ENCODE measurements at regions not wholly inside any gene's neighbourhood (a gene's known extent, or its start where the extent isn't known, plus 50 kb on each side); places are given as distances from the start of the nearest gene placed in this dataset.

GRCh38 chr1:29669912-29670311 lies 433.6 kb downstream of the PTPRU start:
- no peaks in the 10 kb centered on the region for H3F3A ChIP-seq (ENCODE audit: insufficient read depth, low read length, poor library complexity, severe bottlenecking)

DNA sequence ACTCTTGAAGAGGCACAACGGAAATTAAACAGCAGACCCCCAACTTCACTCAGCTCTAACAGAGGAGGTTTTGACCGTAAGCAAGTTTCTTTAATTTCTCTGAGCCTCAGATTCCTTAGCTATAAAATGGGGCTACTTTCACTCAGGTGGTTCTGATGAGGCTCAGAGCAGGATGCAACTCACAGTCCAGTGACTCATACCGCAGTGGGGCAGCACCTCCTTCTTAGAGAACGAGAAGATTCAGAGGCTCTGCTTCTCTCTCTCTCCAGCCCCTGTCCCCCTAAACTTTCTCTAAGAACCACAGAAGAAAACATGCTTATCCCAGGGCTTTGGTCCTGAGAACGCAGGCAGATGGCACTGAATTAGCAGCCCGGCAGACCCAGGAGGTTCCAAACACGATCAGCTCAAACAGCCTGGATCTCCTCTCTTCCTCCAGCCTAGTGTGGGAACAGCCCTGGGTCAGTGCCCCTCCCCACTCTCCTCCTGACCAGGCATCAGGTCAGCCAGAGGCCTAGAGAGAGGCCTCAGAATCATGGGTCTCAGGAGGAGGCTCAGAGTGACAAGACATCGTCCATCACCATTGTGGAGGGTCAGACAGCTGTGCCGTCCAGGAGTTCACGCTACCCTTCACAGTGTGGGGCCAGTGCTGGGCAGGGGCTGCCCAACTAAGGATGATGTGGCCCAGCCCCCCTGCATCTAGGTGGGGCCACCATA lies 433.0 kb downstream of the PTPRU start:
- H3K36me3 ChIP-seq (ENCODE audit: insufficient read depth, low read length), result no peaks in the 10 kb centered on the region
- no peaks in the 10 kb centered on the region for H3K9me3 ChIP-seq (ENCODE audit: low read length)
- H3K4me2 ChIP-seq (ENCODE audit: low read length), result no peak overlapping the region
- no peaks in the 10 kb centered on the region for H3K27me3 ChIP-seq (ENCODE audit: insufficient read depth, low read depth, low read length)
- no peak overlapping the region for H3K4me3 ChIP-seq (ENCODE audit: low read length)
- H3F3A ChIP-seq (ENCODE audit: insufficient read depth, low read length, poor library complexity, severe bottlenecking), result no peaks in the 10 kb centered on the region
- no peak overlapping the region for H3K27ac ChIP-seq (ENCODE audit: low read length)
- no peaks in the 10 kb centered on the region for H4K20me1 ChIP-seq (ENCODE audit: insufficient read depth)
- no peaks in the 10 kb centered on the region for H3K9me2 ChIP-seq (ENCODE audit: insufficient read depth, low read length)
- H2AFZ ChIP-seq (ENCODE audit: low read depth, low read length), result no peak overlapping the region
- H3K9ac ChIP-seq (ENCODE audit: low read length), result no peak overlapping the region
- TF ChIP-seq EZH2 (IDR thresholded peaks at IDR 0.05; ENCODE audit: borderline replicate concordance, insufficient read depth, low read length, poor library complexity, severe bottlenecking) (no peak), EP300 (conservative IDR thresholded peaks at IDR 0.05; ENCODE audit: poor library complexity, severe bottlenecking) (no peak), SMC3 (conservative IDR thresholded peaks at IDR 0.05; ENCODE audit: poor library complexity) (no peak), MXI1 (conservative IDR thresholded peaks at IDR 0.05; ENCODE audit: poor library complexity, severe bottlenecking) (no peak), TAF1 (IDR thresholded peaks at IDR 0.05; ENCODE audit: low read depth) (no peak)
- TF ChIP-seq, protein P1, sequence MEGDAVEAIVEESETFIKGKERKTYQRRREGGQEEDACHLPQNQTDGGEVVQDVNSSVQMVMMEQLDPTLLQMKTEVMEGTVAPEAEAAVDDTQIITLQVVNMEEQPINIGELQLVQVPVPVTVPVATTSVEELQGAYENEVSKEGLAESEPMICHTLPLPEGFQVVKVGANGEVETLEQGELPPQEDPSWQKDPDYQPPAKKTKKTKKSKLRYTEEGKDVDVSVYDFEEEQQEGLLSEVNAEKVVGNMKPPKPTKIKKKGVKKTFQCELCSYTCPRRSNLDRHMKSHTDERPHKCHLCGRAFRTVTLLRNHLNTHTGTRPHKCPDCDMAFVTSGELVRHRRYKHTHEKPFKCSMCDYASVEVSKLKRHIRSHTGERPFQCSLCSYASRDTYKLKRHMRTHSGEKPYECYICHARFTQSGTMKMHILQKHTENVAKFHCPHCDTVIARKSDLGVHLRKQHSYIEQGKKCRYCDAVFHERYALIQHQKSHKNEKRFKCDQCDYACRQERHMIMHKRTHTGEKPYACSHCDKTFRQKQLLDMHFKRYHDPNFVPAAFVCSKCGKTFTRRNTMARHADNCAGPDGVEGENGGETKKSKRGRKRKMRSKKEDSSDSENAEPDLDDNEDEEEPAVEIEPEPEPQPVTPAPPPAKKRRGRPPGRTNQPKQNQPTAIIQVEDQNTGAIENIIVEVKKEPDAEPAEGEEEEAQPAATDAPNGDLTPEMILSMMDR (IDR thresholded peaks at IDR 0.05; ENCODE audit: poor library complexity, severe bottlenecking), result no peak
- TF ChIP-seq, protein P2, sequence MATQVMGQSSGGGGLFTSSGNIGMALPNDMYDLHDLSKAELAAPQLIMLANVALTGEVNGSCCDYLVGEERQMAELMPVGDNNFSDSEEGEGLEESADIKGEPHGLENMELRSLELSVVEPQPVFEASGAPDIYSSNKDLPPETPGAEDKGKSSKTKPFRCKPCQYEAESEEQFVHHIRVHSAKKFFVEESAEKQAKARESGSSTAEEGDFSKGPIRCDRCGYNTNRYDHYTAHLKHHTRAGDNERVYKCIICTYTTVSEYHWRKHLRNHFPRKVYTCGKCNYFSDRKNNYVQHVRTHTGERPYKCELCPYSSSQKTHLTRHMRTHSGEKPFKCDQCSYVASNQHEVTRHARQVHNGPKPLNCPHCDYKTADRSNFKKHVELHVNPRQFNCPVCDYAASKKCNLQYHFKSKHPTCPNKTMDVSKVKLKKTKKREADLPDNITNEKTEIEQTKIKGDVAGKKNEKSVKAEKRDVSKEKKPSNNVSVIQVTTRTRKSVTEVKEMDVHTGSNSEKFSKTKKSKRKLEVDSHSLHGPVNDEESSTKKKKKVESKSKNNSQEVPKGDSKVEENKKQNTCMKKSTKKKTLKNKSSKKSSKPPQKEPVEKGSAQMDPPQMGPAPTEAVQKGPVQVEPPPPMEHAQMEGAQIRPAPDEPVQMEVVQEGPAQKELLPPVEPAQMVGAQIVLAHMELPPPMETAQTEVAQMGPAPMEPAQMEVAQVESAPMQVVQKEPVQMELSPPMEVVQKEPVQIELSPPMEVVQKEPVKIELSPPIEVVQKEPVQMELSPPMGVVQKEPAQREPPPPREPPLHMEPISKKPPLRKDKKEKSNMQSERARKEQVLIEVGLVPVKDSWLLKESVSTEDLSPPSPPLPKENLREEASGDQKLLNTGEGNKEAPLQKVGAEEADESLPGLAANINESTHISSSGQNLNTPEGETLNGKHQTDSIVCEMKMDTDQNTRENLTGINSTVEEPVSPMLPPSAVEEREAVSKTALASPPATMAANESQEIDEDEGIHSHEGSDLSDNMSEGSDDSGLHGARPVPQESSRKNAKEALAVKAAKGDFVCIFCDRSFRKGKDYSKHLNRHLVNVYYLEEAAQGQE (IDR thresholded peaks at IDR 0.05; ENCODE audit: borderline replicate concordance), result no peak
- no peaks in the 10 kb centered on the region for H3K79me2 ChIP-seq (replicated peaks; ENCODE audit: insufficient read depth, low read length)

More at GRCh38 chr1:29669912-29670311, 433.6 kb downstream of the PTPRU start:
- TF ChIP-seq RAD21 (conservative IDR thresholded peaks at IDR 0.05) (no peak), TAF1 (IDR thresholded peaks at IDR 0.05; ENCODE audit: low read depth) (no peak), SMC3 (conservative IDR thresholded peaks at IDR 0.05; ENCODE audit: poor library complexity) (no peak), EP300 (conservative IDR thresholded peaks at IDR 0.05; ENCODE audit: poor library complexity, severe bottlenecking) (no peak), POLR2AphosphoS5 (IDR thresholded peaks at IDR 0.05) (no peak)
- TF ChIP-seq, protein P1 (IDR thresholded peaks at IDR 0.05; ENCODE audit: poor library complexity, severe bottlenecking), result no peak
- TF ChIP-seq, protein P2 (IDR thresholded peaks at IDR 0.05; ENCODE audit: borderline replicate concordance), result no peak
- no peak overlapping the region for H3K4me2 ChIP-seq (ENCODE audit: low read length)
- no peak overlapping the region for H3K27ac ChIP-seq (ENCODE audit: low read length)
- no peak overlapping the region for H3K9ac ChIP-seq (ENCODE audit: low read length)
- no peaks in the 10 kb centered on the region for H3K36me3 ChIP-seq (ENCODE audit: insufficient read depth, low read length)
- no peak overlapping the region for H3K4me3 ChIP-seq (ENCODE audit: low read length)
- H3K79me2 ChIP-seq (replicated peaks; ENCODE audit: insufficient read depth, low read length), result no peaks in the 10 kb centered on the region
- no peak overlapping the region for H2AFZ ChIP-seq (ENCODE audit: low read depth, low read length)
- no peaks in the 10 kb centered on the region for H4K20me1 ChIP-seq (ENCODE audit: insufficient read depth)
- H3K27me3 ChIP-seq (ENCODE audit: insufficient read depth, low read depth, low read length), result no peaks in the 10 kb centered on the region
- H3K9me3 ChIP-seq (ENCODE audit: low read length), result no peaks in the 10 kb centered on the region
- H3K9me2 ChIP-seq (ENCODE audit: insufficient read depth, low read length), result no peaks in the 10 kb centered on the region

Measured in neural cell (in vitro differentiated cells).